22Rv1 (cell line): ENCODE measurements at regions not wholly inside any gene's neighbourhood (a gene's known extent, or its start where the extent isn't known, plus 50 kb on each side); places are given as distances from the start of the nearest gene placed in this dataset.

ENCODE experiments used
- H3K27ac ChIP-seq: fragments of 450-650 bp; 2 replicates; pipeline ENCODE4 v1.5.1; 2017
- CTCF ChIP-seq: fragments of 450-650 bp; IDR thresholded peaks from 2 replicates; pipeline ENCODE4 v1.5.1; 2017; ENCODE audit warnings: mild to moderate bottlenecking
- ZFX ChIP-seq: fragments of 450-650 bp; IDR thresholded peaks from 2 replicates; pipeline ENCODE4 v1.6.1; 2017; ENCODE audit warnings: antibody characterized with exemption, borderline replicate concordance

GRCh38 chr9:27954858-27955257, 381.6 kb upstream of the C9orf72 start:
- no peak for TF ChIP-seq ZFX
- TF ChIP-seq CTCF, result no peak
- no peak overlapping the region for H3K27ac ChIP-seq

- no peak for TF ChIP-seq ZFX
- TF ChIP-seq CTCF, result no peak
These were observed 390.6 kb upstream of the C9orf72 start for GRCh38 chr9:27963836-27964235.

GRCh38 chr9:27967210-27967609, 393.9 kb upstream of the C9orf72 start:
- no peak overlapping the region for H3K27ac ChIP-seq
- no peak for TF ChIP-seq ZFX
- TF ChIP-seq CTCF, result no peak

More at GRCh38 chr9:27963836-27964235, 390.6 kb upstream of the C9orf72 start:
- H3K27ac ChIP-seq, result no peak overlapping the region

GRCh38 chr9:27977931-27978330, 404.6 kb upstream of the C9orf72 start:
- TF ChIP-seq CTCF (no peak), ZFX (no peak)
- no peak overlapping the region for H3K27ac ChIP-seq

GRCh38 chr9:27985714-27986113, 412.4 kb upstream of the C9orf72 start:
- H3K27ac ChIP-seq, result no peak overlapping the region
- TF ChIP-seq ZFX (no peak), CTCF (no peak)

- H3K27ac ChIP-seq, result no peak overlapping the region
- no peak for TF ChIP-seq ZFX
- TF ChIP-seq CTCF, result no peak
These were observed 417.2 kb upstream of the C9orf72 start for GRCh38 chr9:27990524-27990923.

- H3K27ac ChIP-seq, result no peak overlapping the region
- TF ChIP-seq ZFX (no peak), CTCF (no peak)
These were observed 417.9 kb upstream of the C9orf72 start for GRCh38 chr9:27991221-27991620.
